ENCODE measurements at regions not wholly inside any gene's neighbourhood (a gene's known extent, or its start where the extent isn't known, plus 50 kb on each side); places are given as distances from the start of the nearest gene placed in this dataset.
A peak's percentile ranks its signal among the peaks of the same experiment; 100 is the strongest.

- TF ChIP-seq YY1 (IDR thresholded peaks at IDR 0.05; ENCODE audit: low read depth): no peak
- no peak for TF ChIP-seq RAD21 (IDR thresholded peaks at IDR 0.05; ENCODE audit: low read depth)
- no peak for TF ChIP-seq TAF1 (IDR thresholded peaks at IDR 0.05; ENCODE audit: low read depth)
- no peak for TF ChIP-seq CEBPB (IDR thresholded peaks at IDR 0.05)
- no peak for TF ChIP-seq MAX (IDR thresholded peaks at IDR 0.05)
- peak; percentile 82 for TF ChIP-seq EP300 (IDR thresholded peaks at IDR 0.05; ENCODE audit: borderline replicate concordance)
- no peak for TF ChIP-seq REST (IDR thresholded peaks at IDR 0.05; ENCODE audit: low read depth)
- no peak for TF ChIP-seq USF1 (IDR thresholded peaks at IDR 0.05)
- no peak for TF ChIP-seq CREB1 (IDR thresholded peaks at IDR 0.05; ENCODE audit: low read depth)
- peak; percentile 44; the same call in 1 of the 2 replicates for TF ChIP-seq TEAD4 (IDR thresholded peaks at IDR 0.05)
These were observed 179.3 kb downstream of the ETS2 start for GRCh38 chr21:38984982-38985567.

All from Ishikawa (cell line).